ENCODE measurements at regions not wholly inside any gene's neighbourhood (a gene's known extent, or its start where the extent isn't known, plus 50 kb on each side); places are given as distances from the start of the nearest gene placed in this dataset.
A peak's percentile ranks its signal among the peaks of the same experiment; 100 is the strongest.

- H3K36me3 ChIP-seq (ENCODE audit: control insufficient read depth in 1 of 2, insufficient read depth in 2 of 2, low read depth in 1 of 2, low read length in 2 of 2): no peaks in the 10 kb centered on the region
- peaks cover 0 to 3% of the 10 kb centered on the region in 2 experiments for H3K27me3 ChIP-seq (ENCODE audit: control insufficient read depth in 1 of 2, insufficient read depth in 1 of 2, low read length in 2 of 2)
- no peak overlapping the region for H2AFZ ChIP-seq (ENCODE audit: low read depth, low read length)
- H3K23ac ChIP-seq (ENCODE audit: low read length in 2 of 2): no peak overlapping the region
- no peak overlapping the region for H4K91ac ChIP-seq (ENCODE audit: low read length)
- no peaks in the 10 kb centered on the region for H3K4me1 ChIP-seq (ENCODE audit: control insufficient read depth, insufficient read depth, low read depth, low read length)
- H3K4me2 ChIP-seq (ENCODE audit: low read length, poor library complexity, severe bottlenecking): no peak overlapping the region
- no peak overlapping the region for H2BK12ac ChIP-seq (ENCODE audit: low read length in 2 of 2)
- no peak overlapping the region for H2AK5ac ChIP-seq (ENCODE audit: low read length, severe bottlenecking)
- H2BK15ac ChIP-seq (ENCODE audit: low read depth, poor library complexity, severe bottlenecking): no peak overlapping the region
- no peak overlapping the region for H3K27ac ChIP-seq (ENCODE audit: low read length, poor library complexity, severe bottlenecking)
- H2BK120ac ChIP-seq (ENCODE audit: low read depth, low read length): no peak overlapping the region
- no peak overlapping the region for H2BK5ac ChIP-seq (ENCODE audit: low read depth, low read length, poor library complexity, severe bottlenecking)
- no peaks in the 10 kb centered on the region for H3K9me3 ChIP-seq (ENCODE audit: control insufficient read depth, low read length)
- no peak for DNase-seq
- 88% methylated on average over 2 of the region's 3 CpGs for WGBS
- H3K79me1 ChIP-seq (replicated peaks; ENCODE audit: low read length, poor library complexity, severe bottlenecking): no peaks in the 10 kb centered on the region
- H3K4ac ChIP-seq (ENCODE audit: low read depth in 1 of 2, low read length in 2 of 2): no peak overlapping the region
- H4K8ac ChIP-seq (ENCODE audit: low read length): no peak overlapping the region
- H3K18ac ChIP-seq (ENCODE audit: low read depth in 1 of 2, low read length in 2 of 2): no peak overlapping the region
- no peak overlapping the region for H3K9ac ChIP-seq (ENCODE audit: low read length)
- no peak overlapping the region for H3K4me3 ChIP-seq (ENCODE audit: insufficient read depth in 1 of 2, low read depth in 1 of 2, low read length in 2 of 2)
- H3K14ac ChIP-seq (ENCODE audit: low read length in 2 of 2): no peak overlapping the region
These were observed 94.1 kb upstream of the SIAH1 start for GRCh38 chr16:48479329-48479728.

- no peaks in the 10 kb centered on the region for H3K9me3 ChIP-seq (ENCODE audit: control insufficient read depth, low read length)
- H4K91ac ChIP-seq (ENCODE audit: low read length): no peak overlapping the region
- H2BK5ac ChIP-seq (ENCODE audit: low read depth, low read length, poor library complexity, severe bottlenecking): no peak overlapping the region
- no peak overlapping the region for H2AK5ac ChIP-seq (ENCODE audit: low read length, severe bottlenecking)
- H3K18ac ChIP-seq (ENCODE audit: low read depth in 1 of 2, low read length in 2 of 2): no peak overlapping the region
- H3K4me2 ChIP-seq (ENCODE audit: low read length, poor library complexity, severe bottlenecking): no peak overlapping the region
- DNase-seq: peak; percentile 39
- no peak overlapping the region for H3K27ac ChIP-seq (ENCODE audit: low read length, poor library complexity, severe bottlenecking)
- H3K23ac ChIP-seq (ENCODE audit: low read length in 2 of 2): no peak overlapping the region
- no peak overlapping the region for H3K14ac ChIP-seq (ENCODE audit: low read length in 2 of 2)
- no peaks in the 10 kb centered on the region for H3K79me1 ChIP-seq (replicated peaks; ENCODE audit: low read length, poor library complexity, severe bottlenecking)
- H3K4me1 ChIP-seq (ENCODE audit: control insufficient read depth, insufficient read depth, low read depth, low read length): no peaks in the 10 kb centered on the region
- no peak overlapping the region for H2BK15ac ChIP-seq (ENCODE audit: low read depth, poor library complexity, severe bottlenecking)
- peaks cover 0 to 3% of the 10 kb centered on the region in 2 experiments for H3K27me3 ChIP-seq (ENCODE audit: control insufficient read depth in 1 of 2, insufficient read depth in 1 of 2, low read length in 2 of 2)
- H4K8ac ChIP-seq (ENCODE audit: low read length): no peak overlapping the region
- H2BK120ac ChIP-seq (ENCODE audit: low read depth, low read length): no peak overlapping the region
- H3K4ac ChIP-seq (ENCODE audit: low read depth in 1 of 2, low read length in 2 of 2): no peak overlapping the region
- 47% methylated on average over 5 of the region's 5 CpGs for WGBS
- no peak overlapping the region for H2AFZ ChIP-seq (ENCODE audit: low read depth, low read length)
- H3K36me3 ChIP-seq (ENCODE audit: control insufficient read depth in 1 of 2, insufficient read depth in 2 of 2, low read depth in 1 of 2, low read length in 2 of 2): no peaks in the 10 kb centered on the region
- no peak overlapping the region for H3K4me3 ChIP-seq (ENCODE audit: insufficient read depth in 1 of 2, low read depth in 1 of 2, low read length in 2 of 2)
- no peak overlapping the region for H3K9ac ChIP-seq (ENCODE audit: low read length)
- no peak overlapping the region for H2BK12ac ChIP-seq (ENCODE audit: low read length in 2 of 2)
These were observed 93.2 kb upstream of the SIAH1 start for GRCh38 chr16:48478393-48478792.

DNA sequence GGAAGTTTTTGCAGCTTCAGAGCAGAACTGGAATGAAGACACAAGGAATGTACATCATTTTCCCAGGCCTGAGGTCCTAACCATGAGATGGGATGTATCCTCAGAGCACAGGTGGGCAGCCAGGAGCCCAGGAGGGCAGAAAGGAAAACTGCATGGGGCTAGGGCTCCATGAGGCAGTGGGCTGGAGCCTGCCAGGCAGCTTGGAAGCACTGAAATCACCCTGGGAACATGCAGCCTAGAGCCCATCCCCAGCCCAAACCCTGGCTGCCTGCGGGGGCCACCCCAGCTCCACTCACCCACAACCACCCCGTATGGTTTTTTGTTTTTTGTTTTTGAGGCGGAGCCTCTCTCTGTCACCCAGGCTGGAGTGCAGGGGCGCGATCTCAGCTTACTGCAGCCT is 86.2 kb upstream of the SIAH1 start:
- H2AFZ ChIP-seq (ENCODE audit: low read depth, low read length): no peak overlapping the region
- H2BK120ac ChIP-seq (ENCODE audit: low read depth, low read length): no peak overlapping the region
- H3K9me3 ChIP-seq (ENCODE audit: control insufficient read depth, low read length): peaks cover 4% of the 10 kb centered on the region

DNA sequence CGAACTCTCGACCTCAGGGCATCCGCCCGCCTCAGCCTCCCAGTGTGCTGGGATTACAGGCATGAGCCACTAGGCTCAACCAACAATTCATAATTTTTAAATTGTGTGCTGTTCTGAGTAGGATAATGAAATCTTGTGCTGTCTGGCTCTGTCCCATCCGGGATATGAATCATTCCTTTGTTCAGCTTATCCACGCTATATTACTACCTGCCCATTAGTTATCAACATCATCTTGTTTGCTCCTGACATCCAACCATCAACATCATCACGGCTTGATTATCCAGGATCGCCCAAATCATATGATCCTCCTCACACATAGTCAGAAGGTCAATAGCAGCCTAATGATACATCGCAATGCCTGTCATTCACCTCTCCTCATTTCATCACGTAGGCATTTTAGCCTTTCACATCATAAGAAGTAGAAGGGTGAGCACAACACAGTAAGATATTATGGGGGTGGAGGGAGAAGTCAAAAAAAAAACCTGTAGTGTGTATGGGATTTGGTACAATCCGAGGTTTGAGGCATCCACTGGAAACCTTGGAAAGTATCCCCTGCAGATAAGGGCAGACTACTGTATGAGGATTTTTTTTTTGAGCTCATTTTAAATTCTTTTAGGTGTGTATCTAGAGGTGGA is 77.0 kb upstream of the SIAH1 start:
- Histone ChIP-seq H2AFZ (ENCODE audit: low read depth, low read length) (no peak overlapping the region), H3K18ac (ENCODE audit: low read depth in 1 of 2, low read length in 2 of 2) (no peak overlapping the region), H3K9me3 (ENCODE audit: control insufficient read depth, low read length) (peaks cover under 1% of the 10 kb centered on the region), H2BK5ac (ENCODE audit: low read depth, low read length, poor library complexity, severe bottlenecking) (no peak overlapping the region), H3K79me1 (replicated peaks; ENCODE audit: low read length, poor library complexity, severe bottlenecking) (no peaks in the 10 kb centered on the region), H2BK15ac (ENCODE audit: low read depth, poor library complexity, severe bottlenecking) (no peak overlapping the region), H3K36me3 (ENCODE audit: control insufficient read depth in 1 of 2, insufficient read depth in 2 of 2, low read depth in 1 of 2, low read length in 2 of 2) (no peaks in the 10 kb centered on the region), H3K4me1 (ENCODE audit: control insufficient read depth, insufficient read depth, low read depth, low read length) (peaks cover 2% of the 10 kb centered on the region), H3K4me3 (ENCODE audit: insufficient read depth in 1 of 2, low read depth in 1 of 2, low read length in 2 of 2) (no peak overlapping the region), H3K4ac (ENCODE audit: low read depth in 1 of 2, low read length in 2 of 2) (no peak overlapping the region), H4K91ac (ENCODE audit: low read length) (no peak overlapping the region), H3K23ac (ENCODE audit: low read length in 2 of 2) (no peak overlapping the region), H2AK5ac (ENCODE audit: low read length, severe bottlenecking) (no peak overlapping the region), H3K9ac (ENCODE audit: low read length) (no peak overlapping the region), H3K27ac (ENCODE audit: low read length, poor library complexity, severe bottlenecking) (no peak overlapping the region), H4K8ac (ENCODE audit: low read length) (no peak overlapping the region), H3K27me3 (ENCODE audit: control insufficient read depth in 1 of 2, insufficient read depth in 1 of 2, low read length in 2 of 2) (peaks cover 0 to 12% of the 10 kb centered on the region in 2 experiments), H3K4me2 (ENCODE audit: low read length, poor library complexity, severe bottlenecking) (no peak overlapping the region), H2BK120ac (ENCODE audit: low read depth, low read length) (no peak overlapping the region), H3K14ac (ENCODE audit: low read length in 2 of 2) (no peak overlapping the region), H2BK12ac (ENCODE audit: low read length in 2 of 2) (no peak overlapping the region)
- no peak for DNase-seq
- WGBS: 94% methylated on average over 10 of the region's 11 CpGs

More for the DNA sequence above, 86.2 kb upstream of the SIAH1 start:
- Histone ChIP-seq H3K9ac (ENCODE audit: low read length) (no peak overlapping the region), H4K91ac (ENCODE audit: low read length) (no peak overlapping the region), H2BK12ac (ENCODE audit: low read length in 2 of 2) (no peak overlapping the region), H3K4me1 (ENCODE audit: control insufficient read depth, insufficient read depth, low read depth, low read length) (no peaks in the 10 kb centered on the region), H3K4ac (ENCODE audit: low read depth in 1 of 2, low read length in 2 of 2) (no peak overlapping the region), H2AK5ac (ENCODE audit: low read length, severe bottlenecking) (no peak overlapping the region), H3K27ac (ENCODE audit: low read length, poor library complexity, severe bottlenecking) (no peak overlapping the region), H3K4me2 (ENCODE audit: low read length, poor library complexity, severe bottlenecking) (no peak overlapping the region), H2BK15ac (ENCODE audit: low read depth, poor library complexity, severe bottlenecking) (no peak overlapping the region), H3K4me3 (ENCODE audit: insufficient read depth in 1 of 2, low read depth in 1 of 2, low read length in 2 of 2) (no peak overlapping the region), H2BK5ac (ENCODE audit: low read depth, low read length, poor library complexity, severe bottlenecking) (no peak overlapping the region), H3K27me3 (ENCODE audit: control insufficient read depth in 1 of 2, insufficient read depth in 1 of 2, low read length in 2 of 2) (no peaks in the 10 kb centered on the region), H3K18ac (ENCODE audit: low read depth in 1 of 2, low read length in 2 of 2) (no peak overlapping the region), H3K14ac (ENCODE audit: low read length in 2 of 2) (no peak overlapping the region), H3K23ac (ENCODE audit: low read length in 2 of 2) (no peak overlapping the region), H4K8ac (ENCODE audit: low read length) (no peak overlapping the region), H3K36me3 (ENCODE audit: control insufficient read depth in 1 of 2, insufficient read depth in 2 of 2, low read depth in 1 of 2, low read length in 2 of 2) (no peaks in the 10 kb centered on the region), H3K79me1 (replicated peaks; ENCODE audit: low read length, poor library complexity, severe bottlenecking) (no peaks in the 10 kb centered on the region)
- no peak for DNase-seq
- WGBS: 73% methylated on average over 5 of the region's 5 CpGs

Data from mesenchymal stem cell (in vitro differentiated cells and primary cell).